Osteoblast (primary cell): ENCODE measurements at regions not wholly inside any gene's neighbourhood (a gene's known extent, or its start where the extent isn't known, plus 50 kb on each side); places are given as distances from the start of the nearest gene placed in this dataset.

Source experiments
- DNase-seq: peaks from one replicate; pipeline ENCODE4 v3.0.0; 2011; ENCODE audit warnings: low spot score, mixed read lengths; ENCODE audit not compliant: insufficient read length; ENCODE audit errors: missing footprints
- H2AFZ ChIP-seq: 2 replicates; pipeline ENCODE4 v1.6.0; 2011; ENCODE audit warnings: mild to moderate bottlenecking, low read length
- H3K27ac ChIP-seq: 2 replicates; pipeline ENCODE4 v1.5.1; 2011; ENCODE audit warnings: mild to moderate bottlenecking, low read depth, low read length, moderate library complexity
- H3K27me3 ChIP-seq: 2 replicates; pipeline ENCODE4 v1.6.0; 2012; ENCODE audit warnings: mild to moderate bottlenecking, control low read depth, inconsistent platforms, low read length, moderate library complexity; ENCODE audit not compliant: insufficient read depth
- H3K36me3 ChIP-seq: 2 replicates; pipeline ENCODE4 v1.5.1; 2011; ENCODE audit warnings: mild to moderate bottlenecking, low read length, control low read depth, moderate library complexity; ENCODE audit not compliant: insufficient read depth
- H3K4me1 ChIP-seq: 2 replicates; pipeline ENCODE4 v1.5.1; 2011; ENCODE audit warnings: mild to moderate bottlenecking, low read length, control low read depth, moderate library complexity; ENCODE audit not compliant: insufficient read depth
- H3K4me2 ChIP-seq: 2 replicates; pipeline ENCODE4 v1.6.0; 2011; ENCODE audit warnings: mild to moderate bottlenecking, low read length; ENCODE audit not compliant: insufficient read depth
- H3K4me3 ChIP-seq: fragments of 200-600 bp; sonication (generic); 3 replicates; pipeline ENCODE4 v1.5.1; 2012; ENCODE audit warnings: mild to moderate bottlenecking, low read length, inconsistent platforms; ENCODE audit not compliant: insufficient read depth
- H3K79me2 ChIP-seq: 2 replicates; pipeline ENCODE4 v1.6.0; 2012; ENCODE audit warnings: mild to moderate bottlenecking, low read length, control low read depth, inconsistent platforms; ENCODE audit not compliant: insufficient read depth
- H3K9me3 ChIP-seq: 2 replicates; pipeline ENCODE4 v1.5.1; 2011; ENCODE audit warnings: low read depth, low read length, control low read depth
- H4K20me1 ChIP-seq: 2 replicates; pipeline ENCODE4 v1.6.0; 2012; ENCODE audit warnings: mild to moderate bottlenecking, low read length, control low read depth; ENCODE audit not compliant: insufficient read depth
- TF ChIP-seq, protein P1 (sequence below): IDR thresholded peaks from 2 replicates; pipeline ENCODE4 v1.5.1; 2011; ENCODE audit warnings: mild to moderate bottlenecking, low read depth, low read length, moderate library complexity; ENCODE audit errors: extremely low read depth

- TF ChIP-seq, protein P1, sequence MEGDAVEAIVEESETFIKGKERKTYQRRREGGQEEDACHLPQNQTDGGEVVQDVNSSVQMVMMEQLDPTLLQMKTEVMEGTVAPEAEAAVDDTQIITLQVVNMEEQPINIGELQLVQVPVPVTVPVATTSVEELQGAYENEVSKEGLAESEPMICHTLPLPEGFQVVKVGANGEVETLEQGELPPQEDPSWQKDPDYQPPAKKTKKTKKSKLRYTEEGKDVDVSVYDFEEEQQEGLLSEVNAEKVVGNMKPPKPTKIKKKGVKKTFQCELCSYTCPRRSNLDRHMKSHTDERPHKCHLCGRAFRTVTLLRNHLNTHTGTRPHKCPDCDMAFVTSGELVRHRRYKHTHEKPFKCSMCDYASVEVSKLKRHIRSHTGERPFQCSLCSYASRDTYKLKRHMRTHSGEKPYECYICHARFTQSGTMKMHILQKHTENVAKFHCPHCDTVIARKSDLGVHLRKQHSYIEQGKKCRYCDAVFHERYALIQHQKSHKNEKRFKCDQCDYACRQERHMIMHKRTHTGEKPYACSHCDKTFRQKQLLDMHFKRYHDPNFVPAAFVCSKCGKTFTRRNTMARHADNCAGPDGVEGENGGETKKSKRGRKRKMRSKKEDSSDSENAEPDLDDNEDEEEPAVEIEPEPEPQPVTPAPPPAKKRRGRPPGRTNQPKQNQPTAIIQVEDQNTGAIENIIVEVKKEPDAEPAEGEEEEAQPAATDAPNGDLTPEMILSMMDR: no peak
- H3K4me1 ChIP-seq: no peaks in the 10 kb centered on the region
- H4K20me1 ChIP-seq: no peaks in the 10 kb centered on the region
- no peak overlapping the region for H3K4me3 ChIP-seq
- no peak for DNase-seq
- H3K9me3 ChIP-seq: peaks cover 2% of the 10 kb centered on the region
- no peaks in the 10 kb centered on the region for H3K79me2 ChIP-seq
- no peak overlapping the region for H3K27ac ChIP-seq
- no peaks in the 10 kb centered on the region for H3K36me3 ChIP-seq
- H2AFZ ChIP-seq: no peak overlapping the region
- H3K27me3 ChIP-seq: no peaks in the 10 kb centered on the region
- no peak overlapping the region for H3K4me2 ChIP-seq
These were observed 282.3 kb downstream of the FOXA2 start for GRCh38 chr20:22302039-22302438.

DNA sequence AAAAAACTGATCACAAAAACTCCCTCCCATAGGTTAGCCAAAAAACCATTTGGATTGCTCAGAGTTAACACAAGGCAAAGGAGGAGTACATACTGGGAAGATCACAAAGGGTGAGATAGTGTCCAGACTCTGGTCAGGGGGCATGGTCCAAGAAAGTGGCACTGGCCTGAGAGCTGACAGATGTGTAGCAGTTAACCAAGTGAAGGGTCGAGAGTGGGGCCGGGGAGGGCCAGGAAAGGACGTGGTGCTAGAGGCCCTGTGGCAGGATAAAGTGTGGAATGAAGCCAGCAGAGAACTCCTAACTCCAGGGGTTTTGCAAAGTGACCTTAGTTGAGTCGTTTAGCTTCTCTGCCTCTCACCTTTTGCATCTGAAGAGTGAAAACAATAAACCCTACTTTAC lies 290.5 kb downstream of the FOXA2 start:
- H3K27me3 ChIP-seq: no peaks in the 10 kb centered on the region
- DNase-seq: no peak

DNA sequence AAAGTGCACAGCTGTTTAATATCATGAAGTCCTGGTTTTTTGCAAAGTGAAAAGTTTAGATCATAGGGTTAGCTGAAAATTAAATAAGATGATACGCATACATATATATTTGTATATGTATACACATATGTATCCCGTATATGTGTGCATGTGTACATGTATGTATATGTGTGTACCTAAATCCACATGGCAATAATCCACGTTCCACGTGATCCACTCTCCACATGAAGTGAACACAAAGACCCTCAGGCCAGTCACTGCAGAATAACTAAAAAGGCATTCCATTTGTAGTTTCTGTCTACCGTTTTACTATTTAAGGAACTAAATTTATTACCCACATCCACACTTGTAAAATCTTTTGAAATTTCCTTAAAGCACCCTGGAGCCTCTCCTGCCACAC lies 294.9 kb downstream of the FOXA2 start:
- Histone ChIP-seq H3K4me3 (no peak overlapping the region), H3K27me3 (no peaks in the 10 kb centered on the region), H3K79me2 (no peaks in the 10 kb centered on the region), H3K4me1 (no peaks in the 10 kb centered on the region), H3K9me3 (no peaks in the 10 kb centered on the region), H2AFZ (no peak overlapping the region), H3K36me3 (no peaks in the 10 kb centered on the region), H4K20me1 (no peaks in the 10 kb centered on the region), H3K4me2 (no peak overlapping the region), H3K27ac (no peak overlapping the region)
- TF ChIP-seq, protein P1: no peak
- DNase-seq: no peak

More for the DNA sequence above, 290.5 kb downstream of the FOXA2 start:
- Histone ChIP-seq H3K9me3 (no peaks in the 10 kb centered on the region), H3K79me2 (no peaks in the 10 kb centered on the region), H3K36me3 (no peaks in the 10 kb centered on the region), H3K4me2 (no peak overlapping the region), H3K4me3 (no peak overlapping the region), H3K4me1 (no peaks in the 10 kb centered on the region), H2AFZ (no peak overlapping the region), H4K20me1 (no peaks in the 10 kb centered on the region), H3K27ac (no peak overlapping the region)
- TF ChIP-seq, protein P1: no peak

DNA sequence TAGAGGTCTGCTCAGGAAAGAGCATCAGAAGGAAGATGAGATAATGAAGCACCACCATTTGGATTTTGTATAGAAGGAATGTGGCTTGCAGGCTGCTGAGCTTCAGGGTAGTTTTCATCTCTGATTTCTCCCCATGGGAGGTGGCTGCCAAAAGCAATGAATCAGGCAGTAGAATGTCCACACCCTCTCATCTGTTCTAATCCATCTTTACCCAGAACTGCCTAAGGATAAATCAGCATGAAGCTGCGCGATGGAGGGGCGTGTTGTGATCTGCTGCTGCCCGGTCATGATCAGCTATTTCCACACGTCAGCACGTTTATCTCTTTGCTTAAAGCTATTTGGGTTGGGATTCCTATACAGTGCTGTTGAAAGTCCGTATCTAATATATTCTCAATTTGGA lies 295.4 kb downstream of the FOXA2 start:
- H3K4me2 ChIP-seq: no peak overlapping the region
- H3K27ac ChIP-seq: no peak overlapping the region
- no peaks in the 10 kb centered on the region for H3K79me2 ChIP-seq
- H4K20me1 ChIP-seq: no peaks in the 10 kb centered on the region
- no peak overlapping the region for H3K4me3 ChIP-seq
- H3K4me1 ChIP-seq: no peaks in the 10 kb centered on the region
- H3K9me3 ChIP-seq: no peaks in the 10 kb centered on the region
- no peak overlapping the region for H2AFZ ChIP-seq
- no peak for DNase-seq
- TF ChIP-seq, protein P1: no peak
- no peaks in the 10 kb centered on the region for H3K36me3 ChIP-seq
- H3K27me3 ChIP-seq: no peaks in the 10 kb centered on the region
